ENCODE measurements at regions not wholly inside any gene's neighbourhood (a gene's known extent, or its start where the extent isn't known, plus 50 kb on each side); places are given as distances from the start of the nearest gene placed in this dataset.

GRCh38 chr4:171629182-171629581 lies 184.0 kb upstream of the GALNTL6 start:
- DNase-seq = no peak

DNA sequence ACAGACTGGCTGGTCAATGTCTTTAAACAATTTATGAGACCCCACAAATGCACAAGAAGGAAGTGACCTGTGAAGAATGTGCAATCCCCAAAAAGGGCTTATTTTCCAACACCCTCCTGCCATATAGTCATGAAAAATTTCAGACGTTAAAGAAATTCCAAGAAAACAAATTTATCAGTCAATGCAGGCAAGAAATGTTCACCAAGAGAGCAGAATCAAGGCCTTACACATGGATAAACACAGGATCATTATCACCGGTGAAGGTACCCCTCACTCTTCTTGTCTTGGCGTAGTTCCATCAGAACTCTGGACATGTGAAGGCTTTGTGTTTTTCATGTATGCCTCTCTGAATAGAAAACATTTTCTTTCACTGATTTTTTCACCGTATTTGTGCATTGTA lies 186.7 kb upstream of the GALNTL6 start:
- DNase-seq = no peak

GRCh38 chr4:171622729-171623128 lies 190.5 kb upstream of the GALNTL6 start:
- no peak for DNase-seq

GRCh38 chr4:171621646-171622045 lies 191.6 kb upstream of the GALNTL6 start:
- DNase-seq = no peak

- DNase-seq = no peak
Observed at GRCh38 chr4:171612907-171613306, 200.3 kb upstream of the GALNTL6 start.

DNA sequence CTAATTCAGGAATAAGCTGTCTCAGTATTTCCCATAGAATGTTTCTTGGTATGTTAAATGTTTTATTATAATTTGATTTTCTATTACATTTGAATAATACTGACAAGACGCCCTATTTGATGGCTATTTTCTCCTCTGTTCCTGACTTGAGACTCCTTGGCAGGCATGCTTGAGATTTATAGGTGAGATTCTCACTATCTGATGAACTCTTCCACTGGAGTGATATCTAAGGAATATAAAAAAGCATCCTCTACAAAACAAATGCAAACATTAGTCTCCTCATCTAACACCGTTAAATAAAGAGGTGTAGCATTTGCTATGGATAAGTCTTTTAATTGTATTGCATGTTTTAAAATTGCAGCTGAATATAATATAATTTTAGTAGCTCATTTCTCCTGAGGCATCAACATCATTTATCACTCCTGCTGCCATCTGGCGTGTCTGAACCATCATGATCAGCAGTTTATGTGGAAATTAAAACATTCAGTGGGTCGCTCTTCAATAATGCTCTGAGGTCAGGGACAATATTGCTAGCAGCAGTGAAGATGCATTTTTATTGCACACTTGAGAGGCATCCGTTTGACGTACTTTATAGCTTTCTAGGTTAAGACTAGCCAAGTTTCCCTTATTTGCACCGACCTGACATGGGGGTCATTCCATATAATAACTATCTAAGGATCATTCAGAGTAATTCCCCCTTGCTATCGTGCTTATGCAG lies 210.4 kb upstream of the GALNTL6 start:
- DNase-seq = no peak

DNA sequence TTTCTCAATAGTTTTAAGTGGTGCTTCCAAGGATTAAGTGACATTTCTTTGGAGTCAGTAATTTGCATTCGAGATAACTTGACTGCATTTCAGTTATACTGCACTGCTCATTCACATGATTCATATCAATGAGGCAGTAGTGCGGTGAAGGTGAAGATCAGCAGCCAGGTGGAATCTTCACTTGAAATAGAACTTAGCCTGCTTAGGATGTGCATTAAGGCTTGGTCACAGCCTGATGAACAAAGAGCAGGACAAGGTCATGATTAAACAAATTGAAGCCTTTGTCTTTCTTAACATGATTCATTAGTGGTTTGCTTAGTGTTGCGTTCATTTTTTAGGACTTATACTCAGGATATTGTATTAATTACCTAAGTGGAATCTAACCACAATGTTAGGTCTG lies 212.1 kb upstream of the GALNTL6 start:
- DNase-seq = no peak

DNA sequence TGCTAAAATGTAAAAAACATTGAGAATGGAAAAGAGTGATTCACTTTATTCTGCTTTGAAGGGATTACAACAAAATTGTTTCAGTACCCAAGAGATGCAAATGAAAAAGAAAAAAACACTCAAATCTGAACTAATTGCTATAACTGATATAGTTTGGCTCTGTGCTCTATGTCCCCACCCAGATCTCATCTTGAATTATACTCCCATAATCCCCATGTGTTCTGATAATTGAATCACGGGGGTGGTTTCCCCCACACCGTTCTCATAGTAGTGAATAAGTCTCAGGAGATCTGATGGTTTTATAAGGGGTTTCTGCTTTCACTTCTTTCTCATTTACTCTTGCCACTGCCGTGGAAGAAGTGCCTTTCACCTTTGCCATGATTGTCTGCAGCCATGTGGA lies 213.6 kb upstream of the GALNTL6 start:
- DNase-seq = no peak

- no peak for DNase-seq
Observed at GRCh38 chr4:171594293-171594692, 218.9 kb upstream of the GALNTL6 start.

DNA sequence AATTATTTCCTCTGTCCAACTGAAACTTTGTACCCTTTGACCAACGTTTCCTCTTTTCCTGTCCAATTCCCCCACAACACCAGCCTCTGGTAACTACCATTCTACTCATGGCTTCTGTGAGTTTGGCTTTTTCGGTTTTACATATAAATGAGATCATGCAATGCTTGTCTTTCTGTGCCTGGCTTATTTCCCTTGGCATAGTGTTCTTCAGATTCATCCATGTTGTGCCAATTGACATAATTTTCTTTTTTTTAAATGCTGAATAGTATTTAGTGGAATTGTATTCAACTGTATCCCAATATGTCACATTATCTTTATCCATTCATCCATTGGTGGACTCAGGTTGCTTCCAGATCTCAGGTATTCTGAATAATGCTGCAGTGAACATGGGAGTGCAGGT lies 222.5 kb upstream of the GALNTL6 start:
- DNase-seq = no peak

DNA sequence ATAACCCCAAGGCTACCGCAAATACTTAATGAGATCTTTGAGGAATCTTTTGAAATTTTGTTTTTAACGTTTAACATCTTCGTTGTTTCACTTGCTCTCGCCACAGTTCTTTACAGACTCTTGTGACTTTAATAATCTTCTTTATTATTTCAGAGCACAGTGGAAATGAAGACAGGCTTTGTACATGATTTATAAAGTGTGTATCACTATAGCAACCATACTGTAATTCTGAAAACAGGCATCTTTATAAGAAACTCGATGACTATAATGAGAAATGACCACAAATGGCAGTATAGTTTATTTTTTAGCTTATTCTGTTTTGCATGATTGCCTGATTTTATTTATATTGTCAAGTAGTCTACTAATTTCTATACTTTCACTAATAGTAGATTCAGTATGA lies 224.4 kb upstream of the GALNTL6 start:
- no peak for DNase-seq

GRCh38 chr4:171588051-171588545 lies 225.1 kb upstream of the GALNTL6 start:
- no peak for DNase-seq

DNA sequence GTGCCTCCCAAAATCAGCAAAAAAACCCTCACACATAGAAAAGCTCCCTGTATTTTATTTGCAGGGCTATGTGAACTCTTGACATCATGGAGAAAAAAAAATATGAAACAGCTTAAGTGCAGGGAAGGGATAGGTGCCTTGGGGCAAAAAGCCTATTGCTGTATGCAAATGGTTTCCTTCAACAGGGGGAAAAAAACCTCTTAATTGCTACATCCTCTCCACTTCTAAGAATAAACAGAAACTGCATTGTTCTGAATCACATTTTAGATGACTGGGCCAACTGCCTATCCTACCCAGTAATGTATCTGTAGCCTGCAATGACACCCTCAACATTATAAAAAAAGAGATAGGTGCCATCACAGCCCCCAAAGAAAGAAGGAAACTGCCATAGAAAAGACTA lies 229.4 kb upstream of the GALNTL6 start:
- DNase-seq = no peak

DNA sequence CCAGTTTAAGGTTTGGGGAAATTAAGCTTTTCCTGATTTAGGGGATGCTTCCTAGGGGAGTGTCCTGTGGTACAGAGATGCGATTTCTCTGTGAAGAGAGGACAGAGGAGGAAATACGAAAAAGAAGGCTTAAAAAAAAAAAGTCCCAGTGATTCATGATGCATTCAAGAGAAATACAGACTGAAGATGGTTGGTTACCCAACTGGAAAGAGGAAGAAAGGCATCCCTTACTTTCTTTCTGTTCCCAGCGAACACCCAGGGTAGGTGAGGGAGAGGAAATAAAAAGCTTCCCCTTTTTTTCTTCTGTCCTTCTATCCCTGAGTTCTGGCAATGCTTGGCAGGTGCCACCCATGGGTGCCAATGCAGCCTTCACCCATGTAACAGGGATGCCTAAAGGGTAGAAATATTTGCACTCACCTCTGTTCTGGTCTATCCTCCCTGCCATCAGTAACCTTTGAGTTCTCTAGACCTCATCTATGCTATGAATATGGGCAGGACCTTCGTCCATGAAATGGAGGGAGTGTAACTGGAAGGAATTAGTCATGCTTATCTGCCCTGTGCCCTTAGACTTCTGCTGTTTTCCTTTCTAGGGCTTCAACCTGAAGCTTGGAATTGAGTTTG lies 230.1 kb upstream of the GALNTL6 start:
- DNase-seq = no peak

- no peak for DNase-seq
Observed at GRCh38 chr4:171573181-171573580, 240.0 kb upstream of the GALNTL6 start.

DNA sequence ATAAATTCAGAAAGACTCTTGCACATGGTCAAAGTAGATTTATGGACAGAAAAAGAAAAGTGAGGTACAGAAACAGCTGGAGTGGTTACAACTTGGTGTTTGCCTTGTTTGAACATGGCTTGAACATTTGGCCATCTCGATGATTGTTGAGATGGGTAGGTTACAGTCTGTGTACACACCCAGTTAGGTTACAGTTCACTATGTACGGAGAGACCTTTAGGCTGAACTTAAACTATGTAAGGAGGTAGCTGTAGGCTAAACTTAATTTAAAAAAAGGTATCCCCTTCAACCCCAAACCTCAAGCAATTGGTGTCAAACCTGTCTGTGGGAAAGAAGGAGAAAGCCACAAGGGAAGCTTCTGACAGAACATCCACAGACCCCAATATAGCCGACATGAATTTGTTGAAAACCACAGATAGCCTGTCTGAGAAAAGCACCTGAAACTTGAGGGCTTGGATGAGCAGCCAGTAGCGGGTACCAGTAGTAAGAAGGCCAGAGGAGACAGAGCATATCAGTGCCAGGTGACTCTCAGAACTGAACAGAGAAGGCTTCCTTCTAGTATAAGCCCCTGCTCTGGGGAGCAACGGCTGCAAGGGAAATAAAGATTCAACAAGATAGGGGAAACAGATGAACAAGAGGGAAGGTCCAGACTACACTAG lies 247.9 kb upstream of the GALNTL6 start:
- DNase-seq = no peak

DNA sequence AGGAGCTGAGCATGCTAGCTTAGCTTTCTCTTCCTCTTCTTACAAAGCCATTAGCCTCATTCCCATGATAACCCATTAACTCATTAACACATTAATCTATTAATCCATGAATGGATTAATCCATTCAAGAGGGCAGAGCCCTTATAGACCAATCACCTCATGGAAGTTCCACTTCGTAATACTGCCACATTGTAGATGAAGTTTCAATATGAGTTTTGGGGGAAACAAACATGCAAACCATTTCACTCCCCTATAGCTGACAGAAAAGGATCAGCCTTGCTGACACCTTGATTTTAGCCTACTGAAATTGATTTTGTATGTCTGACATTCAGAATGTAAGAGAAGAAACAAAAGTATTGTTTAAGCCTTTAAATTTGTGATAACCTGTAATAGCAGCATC lies 251.8 kb upstream of the GALNTL6 start:
- DNase-seq = no peak

GRCh38 chr4:171553961-171554360 lies 259.2 kb upstream of the GALNTL6 start:
- DNase-seq = no peak

DNA sequence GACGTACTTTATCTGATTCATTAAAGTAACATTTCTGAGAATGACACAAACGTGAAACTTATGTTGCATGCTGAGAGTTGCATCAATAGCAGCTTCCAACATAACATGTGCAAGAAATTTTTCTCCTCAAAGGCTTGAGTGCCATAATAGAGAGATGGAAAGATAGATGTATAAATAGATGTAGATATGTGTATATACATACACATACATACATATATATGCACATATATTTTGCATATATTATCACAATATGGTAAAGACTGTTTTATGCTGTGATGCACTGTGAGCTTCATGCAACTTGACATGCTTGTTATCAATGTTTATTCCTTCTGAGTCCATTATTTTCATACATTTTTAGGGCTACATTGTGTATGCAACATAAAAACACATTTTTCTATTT lies 270.6 kb upstream of the GALNTL6 start:
- DNase-seq = no peak

GRCh38 chr4:171538601-171539100 lies 274.6 kb upstream of the GALNTL6 start:
- no peak for DNase-seq

GRCh38 chr4:171534391-171534790 lies 278.8 kb upstream of the GALNTL6 start:
- no peak for DNase-seq

DNA sequence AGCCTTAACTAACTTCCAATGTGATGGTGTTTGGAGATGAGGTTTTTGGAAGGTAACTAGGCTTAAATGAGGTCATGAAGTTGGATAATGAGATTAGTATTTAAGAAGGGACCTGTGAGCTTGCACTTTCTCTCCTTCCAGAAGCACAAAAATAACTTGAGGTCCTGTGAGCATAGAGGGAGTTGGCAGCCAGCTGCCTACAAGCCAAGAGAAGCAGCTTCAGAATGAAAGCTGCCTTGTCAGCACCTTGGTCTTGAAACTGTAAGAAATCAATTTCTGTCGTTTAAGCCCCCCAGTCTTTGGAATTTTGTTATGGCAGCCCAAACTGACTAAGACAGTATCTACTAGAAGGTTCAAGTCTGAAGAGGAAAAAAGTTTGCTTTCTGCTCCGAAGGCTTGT lies 280.2 kb upstream of the GALNTL6 start:
- no peak for DNase-seq

DNA sequence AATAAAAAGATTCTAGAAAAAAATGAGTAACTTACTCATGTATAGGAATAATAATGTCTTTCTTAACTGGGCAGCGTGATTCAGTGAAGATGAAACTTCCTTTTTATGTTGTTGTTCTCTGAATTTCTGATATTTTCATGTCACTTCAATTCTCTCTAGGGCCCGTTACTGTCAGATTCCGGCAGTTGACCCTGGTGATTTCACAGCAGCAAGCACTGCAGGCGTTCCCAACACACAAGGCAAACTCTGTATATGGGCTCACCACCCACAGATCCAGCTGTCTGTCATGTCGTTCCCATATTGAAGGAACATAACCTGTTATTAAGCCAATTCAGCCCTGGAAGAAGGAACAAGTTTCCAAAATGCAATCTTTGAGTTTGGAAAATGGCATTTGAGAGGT lies 288.3 kb upstream of the GALNTL6 start:
- no peak for DNase-seq

DNA sequence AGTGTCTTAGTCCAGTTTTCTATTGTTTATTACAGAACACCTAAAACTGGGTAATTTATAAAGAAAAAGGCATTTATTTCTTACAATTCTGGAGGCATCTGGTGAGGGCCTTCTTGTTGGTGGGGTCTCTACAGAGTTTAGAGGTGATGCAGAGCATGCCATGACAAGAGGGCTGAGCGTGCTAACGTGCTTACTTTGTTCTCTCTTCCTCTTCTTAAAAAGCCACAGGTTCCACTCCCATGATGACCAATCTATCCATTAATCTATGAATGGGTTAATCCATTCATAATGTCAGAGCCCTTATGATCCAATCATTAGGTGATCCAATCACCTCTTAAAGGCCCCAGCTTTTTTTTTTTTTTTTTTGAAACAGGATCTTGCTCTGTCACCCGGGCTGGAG lies 291.5 kb upstream of the GALNTL6 start:
- DNase-seq = no peak
